GM19455 (cell line): ENCODE measurements at regions not wholly inside any gene's neighbourhood (a gene's known extent, or its start where the extent isn't known, plus 50 kb on each side); places are given as distances from the start of the nearest gene placed in this dataset.

ENCODE experiments used
- ATAC-seq: cut with Tn5 transposase; IDR thresholded peaks from one replicate; pipeline ENCODE4 v1.9.1; 2021; ENCODE audit not compliant: unreplicated experiment

- ATAC-seq, result no peak
Measured at GRCh38 chr11:28763876-28764275, 655.7 kb downstream of the METTL15 start.

GRCh38 chr11:28763151-28763550, 655.0 kb downstream of the METTL15 start:
- ATAC-seq, result no peak

DNA sequence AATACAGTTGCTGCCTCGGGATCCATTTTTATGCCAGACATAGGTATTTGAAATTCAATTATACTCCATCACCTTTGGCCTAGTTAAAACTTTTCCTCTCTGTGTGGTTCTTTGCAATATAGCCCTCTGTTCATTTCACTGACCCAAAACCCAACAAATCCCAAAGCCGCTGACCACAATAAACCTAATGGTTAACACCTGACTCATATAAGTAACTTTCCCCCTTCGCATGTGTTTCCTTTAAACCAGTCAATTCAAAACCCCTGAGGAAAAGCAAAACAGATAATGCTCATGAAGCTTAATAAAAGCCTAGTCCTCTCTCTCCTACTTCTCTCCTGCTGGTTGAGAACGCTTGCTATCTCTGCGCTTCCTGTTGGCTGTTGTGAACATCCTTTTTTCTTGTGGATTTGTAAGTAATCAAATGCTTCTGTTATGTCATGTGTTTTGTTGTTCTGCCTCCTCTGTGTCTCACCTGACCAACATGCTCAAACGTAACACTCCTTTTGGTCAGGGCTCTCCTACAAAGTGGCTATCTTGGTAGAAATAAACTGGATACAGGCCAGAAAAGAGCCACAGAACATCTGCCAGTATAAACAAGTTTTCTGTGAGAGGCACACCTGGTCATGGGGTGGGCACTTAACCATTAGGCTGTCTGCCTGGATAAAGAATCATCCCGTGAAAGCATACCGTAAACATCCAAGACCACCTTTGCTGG, 652.6 kb downstream of the METTL15 start:
- no peak for ATAC-seq

DNA sequence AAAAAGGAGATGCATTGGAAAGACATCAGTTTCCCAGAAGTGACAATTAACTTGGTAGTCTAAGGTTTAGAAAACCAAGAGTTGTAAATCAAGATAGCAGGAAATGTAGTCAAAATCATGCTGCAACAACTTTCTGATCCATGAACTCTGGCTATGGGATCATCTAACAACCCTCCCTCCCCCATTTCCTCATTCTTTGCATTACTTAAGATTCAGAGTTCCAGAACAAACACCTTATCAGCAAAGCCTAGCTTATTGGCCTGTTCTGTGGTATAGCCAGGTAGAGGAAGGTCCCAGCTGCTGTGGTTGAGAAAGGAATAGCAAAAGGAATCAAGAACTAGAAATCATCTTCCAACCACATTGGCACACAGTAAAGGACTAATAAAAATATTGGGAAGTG, 651.1 kb downstream of the METTL15 start:
- no peak for ATAC-seq

DNA sequence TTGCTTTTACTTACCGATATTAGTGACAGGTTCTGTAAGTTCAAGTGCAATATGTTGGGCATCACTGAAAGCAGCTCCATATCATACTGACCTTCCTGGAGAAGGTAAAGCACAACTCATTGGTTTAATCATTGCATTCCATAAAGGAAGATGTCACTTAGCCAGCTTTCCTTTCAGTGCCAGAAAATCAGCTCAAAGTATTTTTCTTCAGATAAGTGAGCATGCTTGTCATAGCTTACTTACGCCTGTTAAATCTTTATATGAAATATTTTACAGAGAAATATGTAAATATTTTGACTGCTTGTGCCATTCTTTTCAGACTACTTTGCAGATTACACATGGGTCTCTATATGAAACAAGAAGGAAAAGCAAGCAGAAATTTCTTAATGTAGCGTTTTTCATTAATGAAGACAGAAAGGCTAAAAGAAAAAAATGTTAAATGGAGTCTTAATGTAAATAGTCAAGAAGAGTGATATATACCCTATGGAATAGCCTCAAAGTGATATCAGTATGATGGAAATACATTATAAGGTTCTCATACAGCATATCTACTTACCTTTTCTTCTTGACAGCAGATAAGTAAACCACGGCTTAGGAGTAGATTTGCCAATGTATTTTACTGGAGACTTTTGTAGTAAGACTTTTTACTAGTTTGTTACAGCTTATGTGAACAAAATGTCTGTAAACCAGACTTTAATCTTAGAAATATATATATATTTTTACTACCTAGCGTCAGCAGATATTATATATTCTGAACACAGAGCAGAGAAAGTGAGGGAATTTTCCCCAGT, 649.7 kb downstream of the METTL15 start:
- no peak for ATAC-seq

DNA sequence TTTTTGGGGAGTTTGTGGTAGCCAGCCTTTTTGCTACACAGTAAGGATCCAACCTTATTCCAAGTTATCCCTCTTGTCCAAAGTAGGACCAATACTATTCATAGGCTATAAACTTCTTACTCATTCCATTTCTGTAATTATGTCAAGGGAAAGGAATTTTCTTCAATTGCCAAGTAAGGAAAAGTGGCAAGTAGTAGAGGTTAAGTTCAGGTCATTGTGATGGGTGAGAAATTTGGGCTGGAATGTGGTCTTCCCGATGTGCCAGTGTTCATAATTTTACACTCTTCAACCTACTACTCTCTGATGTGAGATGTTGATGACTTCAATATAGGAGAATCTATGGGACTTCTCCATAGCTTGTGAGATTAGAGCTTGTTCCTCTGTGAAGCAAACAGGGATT, 648.8 kb downstream of the METTL15 start:
- ATAC-seq, result no peak

DNA sequence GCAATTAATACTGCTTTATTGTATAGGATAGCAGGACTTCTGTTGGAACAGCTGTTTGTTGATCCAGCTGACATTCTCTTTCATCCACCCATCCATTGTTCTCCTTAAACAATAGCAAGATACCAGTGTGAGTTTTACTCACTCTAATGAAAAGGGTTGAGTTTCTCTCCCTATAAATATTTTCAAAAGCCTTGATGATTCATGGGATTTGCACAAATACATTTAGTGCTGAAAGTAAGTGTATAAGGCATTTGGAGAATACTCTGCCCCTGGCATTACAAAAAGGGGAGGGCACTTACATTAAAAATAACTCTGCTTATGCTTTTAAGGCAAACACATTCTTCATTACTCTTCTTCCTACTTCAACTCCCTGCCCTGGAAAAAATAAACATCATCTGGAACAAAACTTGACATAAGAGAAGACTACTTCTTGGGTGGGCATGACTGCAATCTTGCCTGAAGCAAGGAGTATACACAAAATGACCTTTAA, 634.9 kb downstream of the METTL15 start:
- no peak for ATAC-seq

- ATAC-seq, result no peak
Measured at GRCh38 chr11:28739489-28740280, 631.5 kb downstream of the METTL15 start.

- no peak for ATAC-seq
Measured at GRCh38 chr11:28738549-28738948, 630.4 kb downstream of the METTL15 start.

DNA sequence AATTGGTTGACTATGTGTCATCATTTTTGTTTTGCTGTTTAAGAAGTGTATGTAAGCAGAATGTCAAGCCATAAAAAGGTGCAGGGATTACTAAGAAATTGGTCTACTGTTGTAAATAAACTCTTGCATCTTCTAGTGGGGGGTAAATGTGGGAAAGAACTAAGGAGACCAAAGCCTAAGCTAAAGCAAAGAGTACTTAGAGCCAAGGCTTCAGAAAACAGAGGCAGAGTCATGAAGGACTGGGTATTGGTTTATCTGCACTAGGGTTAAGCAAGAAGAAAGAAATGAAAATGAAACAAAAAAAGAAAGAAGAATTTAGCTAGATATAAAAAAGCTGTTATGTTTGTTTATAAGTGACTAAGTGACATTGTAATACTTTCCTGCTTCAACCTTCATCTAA, 628.1 kb downstream of the METTL15 start:
- no peak for ATAC-seq

DNA sequence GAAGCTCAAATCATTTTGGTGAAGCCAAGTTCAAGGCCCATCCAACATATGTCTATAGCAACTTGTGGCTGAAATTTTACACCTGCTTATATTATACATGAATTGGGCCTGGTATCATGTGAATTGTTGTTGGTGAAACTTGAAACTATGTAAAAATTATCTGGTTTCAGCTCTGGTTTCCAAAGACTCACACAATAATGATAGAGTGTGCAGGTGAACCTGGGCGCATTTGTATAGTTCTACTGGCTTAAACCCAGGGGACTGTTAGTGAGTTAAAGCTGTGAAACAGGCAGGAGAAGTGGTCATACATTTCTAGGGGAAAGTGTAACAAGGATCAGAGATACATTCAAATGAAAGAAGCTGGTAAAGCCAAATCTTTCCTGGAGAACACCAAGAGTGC, 627.3 kb downstream of the METTL15 start:
- no peak for ATAC-seq

GRCh38 chr11:28730889-28731288, 622.7 kb downstream of the METTL15 start:
- no peak for ATAC-seq

- ATAC-seq, result no peak
Measured at GRCh38 chr11:28730336-28730735, 622.1 kb downstream of the METTL15 start.

- no peak for ATAC-seq
Measured at GRCh38 chr11:28729339-28729738, 621.2 kb downstream of the METTL15 start.

DNA sequence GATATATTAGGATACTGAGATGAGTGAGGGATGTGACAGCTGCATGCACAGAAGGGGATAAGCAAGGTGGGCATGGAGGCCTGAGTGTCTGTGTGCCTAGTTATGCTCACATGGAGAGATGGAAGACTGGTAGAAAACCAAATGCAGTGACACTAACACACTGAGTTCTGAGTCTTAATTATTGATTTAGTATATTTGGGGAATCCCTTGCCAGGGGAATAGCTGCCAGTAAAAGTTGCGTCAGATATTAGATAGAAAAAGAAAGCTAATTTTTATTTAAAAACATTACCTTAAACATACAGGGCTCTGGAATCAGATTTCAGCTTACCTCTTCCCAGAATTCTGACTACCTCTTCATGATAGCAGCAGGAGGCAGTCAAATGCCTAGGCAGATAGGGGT, 620.5 kb downstream of the METTL15 start:
- no peak for ATAC-seq

DNA sequence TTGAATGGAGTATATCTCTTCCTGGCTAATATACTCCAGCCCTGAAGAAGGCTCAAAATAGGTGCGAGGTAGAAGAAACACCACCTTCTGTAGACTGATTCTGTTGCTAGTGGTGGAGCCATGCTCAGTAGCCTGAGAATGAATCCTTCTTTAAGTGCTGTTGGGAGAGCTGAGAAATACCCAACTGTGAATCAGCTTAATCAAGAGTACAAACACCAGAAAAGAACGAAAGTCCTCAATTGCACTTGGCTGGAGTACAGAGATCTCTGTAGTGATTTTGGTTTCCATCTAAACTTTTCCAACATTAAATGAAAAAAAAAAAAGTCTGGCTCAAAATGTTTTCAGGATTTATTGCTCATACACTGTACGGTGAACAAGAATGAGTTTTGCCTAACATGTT, 619.1 kb downstream of the METTL15 start:
- ATAC-seq, result no peak

DNA sequence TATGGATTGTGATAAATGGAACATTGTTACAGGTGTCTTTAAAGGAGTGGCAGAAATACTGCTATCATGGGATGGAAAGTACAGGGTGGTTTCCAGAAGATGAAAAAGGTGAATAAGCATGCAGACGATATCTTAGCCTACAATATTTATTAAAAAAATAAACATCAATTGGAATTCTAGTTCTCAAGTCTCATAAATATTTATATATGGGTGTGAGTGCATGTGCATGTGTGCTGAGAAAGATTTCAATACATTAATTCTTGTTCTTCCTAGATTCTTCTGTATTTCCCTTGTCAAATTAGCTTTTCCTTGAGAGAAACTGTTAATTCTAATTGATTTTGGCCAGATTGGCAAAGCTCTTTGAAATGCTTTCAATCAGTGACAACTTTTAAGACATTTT, 618.2 kb downstream of the METTL15 start:
- ATAC-seq, result no peak

DNA sequence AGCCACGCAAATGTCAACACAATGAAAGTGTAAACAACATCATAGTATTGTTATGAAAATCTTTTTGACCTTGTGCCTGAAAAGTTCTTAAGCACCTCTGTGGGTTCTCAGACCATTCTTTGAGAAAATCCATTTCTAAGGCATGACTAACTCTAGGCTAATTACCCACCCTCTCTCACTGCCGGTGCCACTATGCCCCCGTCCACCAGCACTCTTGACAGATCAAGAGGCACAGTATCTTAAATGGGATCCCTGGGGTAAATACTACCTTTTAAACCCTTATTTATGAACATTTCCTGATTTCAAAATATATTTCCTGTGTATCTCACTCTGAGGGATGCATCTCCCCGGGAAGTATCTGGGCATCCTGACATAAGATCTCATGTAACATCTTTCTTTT, 607.5 kb downstream of the METTL15 start:
- no peak for ATAC-seq

GRCh38 chr11:28713850-28714249, 605.7 kb downstream of the METTL15 start:
- ATAC-seq, result no peak

GRCh38 chr11:28708075-28708474, 599.9 kb downstream of the METTL15 start:
- no peak for ATAC-seq

- ATAC-seq, result no peak
Measured at GRCh38 chr11:28704801-28705200, 596.6 kb downstream of the METTL15 start.

DNA sequence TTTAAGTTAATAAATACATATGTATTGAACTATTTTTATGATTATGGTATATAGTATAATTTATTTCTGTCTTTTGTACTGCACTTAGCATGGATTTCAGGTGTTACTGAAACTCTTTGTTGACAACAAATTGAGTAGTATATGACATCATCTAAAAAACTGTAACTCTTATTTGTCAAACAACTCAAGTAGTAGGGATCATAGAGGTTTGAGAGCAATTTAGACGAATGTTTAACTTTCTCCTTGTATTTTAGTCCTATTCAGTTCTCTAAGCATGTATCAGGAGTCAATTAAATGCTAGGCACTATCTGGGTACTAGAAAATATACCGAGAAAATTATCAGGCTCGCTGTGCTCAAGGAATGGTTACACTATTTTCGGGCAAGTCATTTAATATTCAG, 595.2 kb downstream of the METTL15 start:
- ATAC-seq, result no peak
